HL-60 (cell line): ENCODE measurements at regions not wholly inside any gene's neighbourhood (a gene's known extent, or its start where the extent isn't known, plus 50 kb on each side); places are given as distances from the start of the nearest gene placed in this dataset.

Source experiments
- CTCF ChIP-seq: IDR thresholded peaks from one replicate; pipeline ENCODE4 v1.5.1; 2011; ENCODE audit warnings: low read length, control low read depth, inconsistent platforms; ENCODE audit not compliant: insufficient read depth
- POLR2AphosphoS5 ChIP-seq: IDR thresholded peaks from 2 replicates; pipeline ENCODE4 v1.6.1; 2012; ENCODE audit warnings: low read depth
- REST ChIP-seq: IDR thresholded peaks from 2 replicates; pipeline ENCODE4 v1.6.1; 2012; ENCODE audit warnings: low read depth; ENCODE audit not compliant: insufficient replicate concordance

- no peak for TF ChIP-seq CTCF
- no peak for TF ChIP-seq POLR2AphosphoS5
- TF ChIP-seq REST: no peak
These were observed 116.4 kb downstream of the BLID start for GRCh38 chr11:121999651-122000050.
